GM12873 (cell line): ENCODE measurements at regions not wholly inside any gene's neighbourhood (a gene's known extent, or its start where the extent isn't known, plus 50 kb on each side); places are given as distances from the start of the nearest gene placed in this dataset.

ENCODE experiments used
- TF ChIP-seq, protein P1 (sequence below): IDR thresholded peaks from 2 replicates; pipeline ENCODE4 v1.5.1; 2012; ENCODE audit warnings: low read depth, mild to moderate bottlenecking, moderate library complexity, low read length, control low read depth; ENCODE audit not compliant: insufficient read depth; ENCODE audit errors: missing control alignments

DNA sequence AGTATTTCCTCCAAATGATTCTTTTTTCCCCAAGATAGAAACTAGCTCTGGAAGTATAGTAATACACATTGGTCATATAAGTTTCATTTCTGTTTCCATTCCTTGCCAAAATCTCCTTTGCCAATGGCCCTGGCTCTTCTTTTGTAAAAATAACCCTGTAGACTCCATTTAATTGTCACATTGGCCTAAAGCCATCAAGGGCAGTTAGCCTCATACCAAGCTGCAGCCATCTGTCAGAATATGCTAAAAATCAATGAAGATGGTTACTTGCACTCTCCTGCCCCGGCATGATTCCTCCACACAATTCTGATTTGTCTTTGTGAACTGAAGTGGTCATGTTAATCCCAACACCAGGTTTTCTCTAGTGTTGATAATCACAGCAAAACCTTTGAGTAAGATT is 380.5 kb downstream of the SH2D1A start:
- TF ChIP-seq, protein P1, sequence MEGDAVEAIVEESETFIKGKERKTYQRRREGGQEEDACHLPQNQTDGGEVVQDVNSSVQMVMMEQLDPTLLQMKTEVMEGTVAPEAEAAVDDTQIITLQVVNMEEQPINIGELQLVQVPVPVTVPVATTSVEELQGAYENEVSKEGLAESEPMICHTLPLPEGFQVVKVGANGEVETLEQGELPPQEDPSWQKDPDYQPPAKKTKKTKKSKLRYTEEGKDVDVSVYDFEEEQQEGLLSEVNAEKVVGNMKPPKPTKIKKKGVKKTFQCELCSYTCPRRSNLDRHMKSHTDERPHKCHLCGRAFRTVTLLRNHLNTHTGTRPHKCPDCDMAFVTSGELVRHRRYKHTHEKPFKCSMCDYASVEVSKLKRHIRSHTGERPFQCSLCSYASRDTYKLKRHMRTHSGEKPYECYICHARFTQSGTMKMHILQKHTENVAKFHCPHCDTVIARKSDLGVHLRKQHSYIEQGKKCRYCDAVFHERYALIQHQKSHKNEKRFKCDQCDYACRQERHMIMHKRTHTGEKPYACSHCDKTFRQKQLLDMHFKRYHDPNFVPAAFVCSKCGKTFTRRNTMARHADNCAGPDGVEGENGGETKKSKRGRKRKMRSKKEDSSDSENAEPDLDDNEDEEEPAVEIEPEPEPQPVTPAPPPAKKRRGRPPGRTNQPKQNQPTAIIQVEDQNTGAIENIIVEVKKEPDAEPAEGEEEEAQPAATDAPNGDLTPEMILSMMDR: no peak

DNA sequence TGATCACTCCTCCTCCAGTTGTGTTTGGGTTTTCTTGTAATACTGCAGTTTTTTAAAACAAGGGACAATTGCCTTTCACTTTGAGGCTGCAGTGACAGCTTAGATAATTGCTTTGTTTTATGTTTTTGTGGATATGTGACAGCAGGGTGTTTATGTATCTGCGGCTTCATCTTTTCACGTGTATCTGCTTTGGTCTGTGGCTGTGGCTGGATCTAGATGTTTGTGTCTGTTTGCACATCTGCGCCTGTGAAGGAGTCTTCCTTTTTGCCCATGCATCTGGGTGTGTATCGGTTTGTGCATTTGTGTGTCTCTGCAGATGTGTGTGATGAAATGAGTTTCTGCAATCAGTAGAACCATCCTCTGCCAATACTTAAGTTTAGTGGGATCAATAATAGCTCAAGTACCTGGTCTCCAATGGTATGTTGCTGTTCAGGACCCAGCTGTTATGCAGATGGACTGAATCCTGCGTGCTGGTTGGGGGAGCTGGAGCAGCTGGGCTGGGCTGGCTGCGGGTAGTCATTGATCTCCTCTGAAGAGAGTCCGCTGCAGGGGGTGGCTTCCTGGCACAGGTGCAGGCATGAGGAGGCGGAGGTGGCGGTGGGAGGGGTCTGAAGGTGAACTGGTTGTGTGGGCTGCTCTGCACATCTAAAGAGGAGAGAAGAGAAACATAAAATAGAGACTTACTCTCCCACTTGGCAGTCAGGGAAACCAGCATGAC is 390.3 kb downstream of the SH2D1A start:
- TF ChIP-seq, protein P1: no peak

DNA sequence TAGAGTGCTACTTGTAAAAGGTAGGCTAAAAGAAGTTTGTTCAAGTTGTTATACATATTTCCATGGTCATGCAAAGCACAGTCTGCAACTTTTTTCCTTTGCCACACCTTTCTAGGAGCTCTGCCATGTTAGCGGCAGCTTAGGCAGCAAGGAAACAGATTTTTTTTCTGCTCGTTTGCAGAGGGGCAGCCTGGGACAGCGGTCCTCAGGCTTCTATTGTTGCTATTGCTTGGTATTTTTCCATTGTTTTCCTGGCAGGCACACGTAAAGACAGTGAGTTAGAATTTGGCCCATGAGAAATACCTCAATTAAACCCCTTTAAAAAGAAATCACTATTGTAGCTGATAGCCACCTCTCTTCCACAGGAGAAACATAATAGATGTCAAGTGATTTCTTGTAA is 391.4 kb downstream of the SH2D1A start:
- TF ChIP-seq, protein P1: no peak

DNA sequence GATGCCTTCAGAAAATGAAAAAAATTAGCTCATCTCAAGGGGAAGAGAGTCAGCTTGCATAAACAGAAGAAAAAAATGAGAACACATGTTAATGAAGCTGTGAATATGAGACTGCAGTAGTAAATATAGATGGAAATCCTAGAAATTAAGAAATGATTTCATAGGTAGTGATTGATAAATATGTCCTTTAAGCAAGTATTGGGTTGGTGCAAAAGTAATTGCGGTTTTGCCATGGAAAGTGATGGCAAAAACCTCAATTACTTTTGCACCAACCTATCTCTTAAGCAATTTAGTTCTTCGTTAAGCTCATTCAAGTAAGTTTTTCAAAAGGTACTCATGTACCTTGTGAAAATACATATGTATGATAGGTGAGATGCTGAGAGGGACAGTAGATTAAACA is 400.9 kb downstream of the SH2D1A start:
- TF ChIP-seq, protein P1: no peak

DNA sequence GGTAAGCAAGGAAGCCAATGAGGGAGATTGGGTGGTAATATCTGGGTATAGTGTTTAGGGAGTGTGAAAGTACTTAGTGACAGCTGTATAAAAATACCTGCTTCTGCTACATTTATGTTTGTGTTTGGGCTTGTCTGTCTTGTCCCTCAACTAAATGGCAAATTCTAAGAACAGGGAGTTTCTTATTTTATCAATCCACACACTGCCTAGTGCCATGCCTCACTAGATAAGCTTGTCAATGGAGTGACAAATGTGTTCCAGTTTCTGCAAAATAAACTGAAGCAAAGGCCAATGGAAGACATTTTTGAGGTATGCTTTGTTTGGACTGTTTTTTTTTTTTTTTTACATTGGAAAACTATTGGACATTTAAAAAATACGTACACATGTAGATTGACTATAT is 418.0 kb downstream of the SH2D1A start:
- TF ChIP-seq, protein P1: no peak

DNA sequence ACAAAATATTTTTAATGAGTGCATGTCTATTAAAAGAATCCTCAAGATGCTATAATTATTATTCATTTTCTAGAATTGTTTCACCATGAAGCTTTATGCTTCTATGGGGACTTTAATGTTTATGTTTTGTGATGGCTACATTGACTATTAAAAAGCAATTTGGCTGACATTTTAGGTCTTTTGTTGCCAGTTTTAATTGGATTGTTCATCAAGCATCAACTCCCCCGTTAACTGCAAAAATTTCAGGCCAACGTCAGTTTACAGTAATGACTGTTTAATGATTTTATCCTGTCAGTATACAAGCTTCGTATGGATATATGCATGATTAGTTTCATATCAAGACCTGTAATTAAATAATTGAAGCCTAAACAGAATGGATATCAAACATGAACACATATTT is 422.8 kb downstream of the SH2D1A start:
- TF ChIP-seq, protein P1: no peak

DNA sequence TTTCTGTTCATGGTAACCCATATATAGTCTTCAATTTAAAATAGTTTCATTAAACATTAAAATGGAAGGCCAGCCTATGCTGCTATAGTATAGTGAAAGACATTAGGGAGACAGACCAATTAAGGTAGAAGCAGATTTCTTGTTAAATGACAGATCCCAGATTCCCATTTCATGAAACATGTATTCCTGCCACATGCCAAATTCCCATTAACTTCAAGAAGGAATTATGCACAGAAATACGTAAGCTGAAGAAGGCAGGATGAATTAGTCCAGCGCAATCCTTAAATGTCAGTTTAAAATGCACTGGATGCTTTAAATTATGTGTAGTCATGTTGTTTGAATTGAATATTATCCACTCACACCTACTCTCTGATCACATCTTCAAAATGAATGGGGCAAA is 424.9 kb downstream of the SH2D1A start:
- TF ChIP-seq, protein P1: no peak
